ENCODE measurements at regions not wholly inside any gene's neighbourhood (a gene's known extent, or its start where the extent isn't known, plus 50 kb on each side); places are given as distances from the start of the nearest gene placed in this dataset.
A peak's percentile ranks its signal among the peaks of the same experiment; 100 is the strongest.

GRCh38 chr3:72429589-72430353, 418.5 kb downstream of the SHQ1 start:
- WGBS (ENCODE audit: insufficient coverage) = 57% methylated on average over 4 of the region's 4 CpGs
- peaks cover 81 to 85% of the 10 kb centered on the region in 2 donors for H3K4me1 Mint-ChIP-seq
- intact Hi-C loops (cut with micrococcal nuclease) = no loop called here
- no peak for TF ChIP-seq CTCF (IDR thresholded peaks at IDR 0.05)
- ATAC-seq (peak in 1 of 3 donors; percentile 24), DNase-seq (no peak)
- H3K27me3 Mint-ChIP-seq (ENCODE audit: low read depth in 2 of 2) = no peaks in the 10 kb centered on the region
- H3K4me3 ChIP-seq (ENCODE audit: low read length) = no peak overlapping the region
- no peaks in the 10 kb centered on the region for H3K9me3 ChIP-seq (ENCODE audit: control insufficient read depth, insufficient read depth, low read length)
- H3K27ac Mint-ChIP-seq = peak overlapping the region; percentile 14 to 28
- no peaks in the 10 kb centered on the region for H3K4me1 ChIP-seq (ENCODE audit: control insufficient read depth, insufficient read depth, low read length)
- H3K4me3 Mint-ChIP-seq = no peak overlapping the region
- no peaks in the 10 kb centered on the region for H3K36me3 ChIP-seq (ENCODE audit: control insufficient read depth, insufficient read depth, low read length)
- no peaks in the 10 kb centered on the region for H3K9me3 Mint-ChIP-seq
- no peak overlapping the region for H3K27ac ChIP-seq (ENCODE audit: low read length)
- no peaks in the 10 kb centered on the region for H3K27me3 ChIP-seq (ENCODE audit: control insufficient read depth, insufficient read depth, low read length)
- no peaks in the 10 kb centered on the region for H3K36me3 Mint-ChIP-seq

GRCh38 chr3:72428803-72429202, 419.4 kb downstream of the SHQ1 start:
- Histone ChIP-seq H3K4me3 (ENCODE audit: low read length) (no peak overlapping the region), H3K4me1 (ENCODE audit: control insufficient read depth, insufficient read depth, low read length) (no peaks in the 10 kb centered on the region), H3K27ac (ENCODE audit: low read length) (no peak overlapping the region), H3K27me3 (ENCODE audit: control insufficient read depth, insufficient read depth, low read length) (no peaks in the 10 kb centered on the region), H3K9me3 (ENCODE audit: control insufficient read depth, insufficient read depth, low read length) (no peaks in the 10 kb centered on the region), H3K36me3 (ENCODE audit: control insufficient read depth, insufficient read depth, low read length) (no peaks in the 10 kb centered on the region)
- Mint-ChIP-seq H3K36me3 (no peaks in the 10 kb centered on the region), H3K4me1 (peaks cover 80 to 85% of the 10 kb centered on the region in 2 donors), H3K4me3 (no peak overlapping the region), H3K27ac (peak overlapping the region in 1 of 2 donors; percentile 28), H3K27me3 (ENCODE audit: low read depth in 2 of 2) (no peaks in the 10 kb centered on the region), H3K9me3 (no peaks in the 10 kb centered on the region)
- no peak for DNase-seq
- WGBS (ENCODE audit: insufficient coverage) = 81% methylated on average over 4 of the region's 4 CpGs
- intact Hi-C loops (cut with micrococcal nuclease) = no loop called here
- ATAC-seq = peak in 1 of 3 donors; percentile 19
- no peak for TF ChIP-seq CTCF (IDR thresholded peaks at IDR 0.05)

GRCh38 chr3:72427624-72428023, 420.6 kb downstream of the SHQ1 start:
- Histone ChIP-seq H3K4me3 (ENCODE audit: low read length) (no peak overlapping the region), H3K27ac (ENCODE audit: low read length) (no peak overlapping the region), H3K27me3 (ENCODE audit: control insufficient read depth, insufficient read depth, low read length) (no peaks in the 10 kb centered on the region), H3K9me3 (ENCODE audit: control insufficient read depth, insufficient read depth, low read length) (no peaks in the 10 kb centered on the region), H3K36me3 (ENCODE audit: control insufficient read depth, insufficient read depth, low read length) (no peaks in the 10 kb centered on the region), H3K4me1 (ENCODE audit: control insufficient read depth, insufficient read depth, low read length) (peaks cover 3% of the 10 kb centered on the region)
- Mint-ChIP-seq H3K27me3 (ENCODE audit: low read depth in 2 of 2) (no peaks in the 10 kb centered on the region), H3K4me1 (peaks cover 78 to 82% of the 10 kb centered on the region in 2 donors), H3K36me3 (no peaks in the 10 kb centered on the region), H3K4me3 (no peak overlapping the region), H3K27ac (peak overlapping the region; percentile 59 to 79), H3K9me3 (no peaks in the 10 kb centered on the region)
- ATAC-seq = peak in 2 of 3 donors; percentile 61
- WGBS (ENCODE audit: insufficient coverage) = 31% methylated on average over 4 of the region's 6 CpGs
- no peak for TF ChIP-seq CTCF (IDR thresholded peaks at IDR 0.05)
- intact Hi-C loops (cut with micrococcal nuclease) = no loop called here
- DNase-seq = no peak
